Small intestine (tissue), 7 donors: ENCODE measurements at regions not wholly inside any gene's neighbourhood (a gene's known extent, or its start where the extent isn't known, plus 50 kb on each side); places are given as distances from the start of the nearest gene placed in this dataset.
"Not testable (repeated sequence)": the region's sequence is repeated elsewhere in the genome, so short reads cannot be mapped to it uniquely, and the experiment has no call there.

Experiments used
- DNase-seq, 2 donors: peaks; one replicate each; pipeline versions ENCODE4 v3.0.0 to v3.0.0-alpha.2; 2013
- FAIRE-seq: peaks from 2 replicates; lab custom pipeline; 2012; peaks lifted over from hg19 to GRCh38; lab: Jason Lieb, UNC
- H3K27ac ChIP-seq, 3 donors: one replicate each; pipeline ENCODE4 v1.5.1; 2013; ENCODE audit warnings: low read length in 2 of 3, mild to moderate bottlenecking in 2 of 3, control low read depth in 1 of 3, inconsistent platforms in 1 of 3, low read depth in 1 of 3, moderate library complexity in 1 of 3
- H3K27me3 ChIP-seq, 3 donors: one replicate each; pipeline ENCODE4 v1.6.1; 2013; ENCODE audit warnings: low read length in 3 of 3, inconsistent platforms in 1 of 3; ENCODE audit not compliant: control insufficient read depth in 3 of 3, insufficient read depth in 3 of 3
- H3K36me3 ChIP-seq, 3 donors: one replicate each; pipeline ENCODE4 v1.6.1; 2013; ENCODE audit warnings: low read length in 3 of 3, inconsistent platforms in 1 of 3, low read depth in 1 of 3, mild to moderate bottlenecking in 1 of 3, moderate library complexity in 1 of 3; ENCODE audit not compliant: control insufficient read depth in 3 of 3, insufficient read depth in 2 of 3
- H3K4me1 ChIP-seq, 3 donors: one replicate each; pipeline ENCODE4 v1.6.1; 2013; ENCODE audit warnings: low read length in 2 of 3, inconsistent platforms in 1 of 3, low read depth in 1 of 3, mild to moderate bottlenecking in 1 of 3, moderate library complexity in 1 of 3; ENCODE audit not compliant: control insufficient read depth in 3 of 3, insufficient read depth in 2 of 3
- H3K4me3 ChIP-seq, 3 donors: one replicate each; pipeline ENCODE4 v1.5.1; 2013; ENCODE audit warnings: low read length in 3 of 3, control low read depth in 1 of 3, inconsistent platforms in 1 of 3, low read depth in 1 of 3, mild to moderate bottlenecking in 1 of 3, moderate library complexity in 1 of 3
- H3K9me3 ChIP-seq, 2 donors: one replicate each; pipeline ENCODE4 v1.6.1; 2013; ENCODE audit warnings: low read depth in 1 of 2, low read length in 1 of 2; ENCODE audit not compliant: control insufficient read depth in 2 of 2, insufficient read depth in 1 of 2
- WGBS, 3 donors: extraction: QIAGEN DNeasy Blood & Tissue Kit; methylation state at CpG; one replicate each; pipeline ENCODE4 v1.1.7; 2013; 5-methylcytosine and 5-hydroxymethylcytosine counted together
- donor health status: healthy with polysubstance abuse.
- donor health status: control.
- donor health status: control.
- donor health status: Bipolar disorder and iron deficiency.
- donor health status: healthy.

- Histone ChIP-seq H3K9me3 (peaks cover 0 to 5% of the 10 kb centered on the region in 2 donors), H3K4me1 (peaks cover 0 to 45% (median 0%) of the 10 kb centered on the region in 3 donors), H3K27me3 (no peaks in the 10 kb centered on the region), H3K27ac (no peak overlapping the region), H3K4me3 (no peak overlapping the region), H3K36me3 (no peaks in the 10 kb centered on the region)
- DNase-seq: no peak
- FAIRE-seq: no peak
- 21 to 45% (median 27%) methylated on average over 3 of the region's 3 CpGs for WGBS, 3 donors
Observed at GRCh38 chr10:109620396-109620795, 302.9 kb downstream of the XPNPEP1 start.

- peaks cover 0 to 5% of the 10 kb centered on the region in 2 donors for H3K9me3 ChIP-seq
- H3K27me3 ChIP-seq: no peaks in the 10 kb centered on the region
- FAIRE-seq (no peak), DNase-seq (peak in 1 of 2 donors; percentile 30)
- no peak overlapping the region for H3K4me3 ChIP-seq
- no peaks in the 10 kb centered on the region for H3K36me3 ChIP-seq
- H3K4me1 ChIP-seq: peaks cover 0 to 42% (median 0%) of the 10 kb centered on the region in 3 donors
- WGBS, 3 donors: 45 to 64% (median 51%) methylated on average over 1 of the region's 1 CpG
- no peak overlapping the region for H3K27ac ChIP-seq
Observed at GRCh38 chr10:109619914-109620313, 303.4 kb downstream of the XPNPEP1 start.

GRCh38 chr10:109618748-109619147, 304.6 kb downstream of the XPNPEP1 start:
- H3K27ac ChIP-seq: no peak overlapping the region
- 88 to 93% (median 88%) methylated on average over 1 of the region's 1 CpG for WGBS, 3 donors
- no peak for DNase-seq
- H3K4me1 ChIP-seq: peaks cover 0 to 33% (median 0%) of the 10 kb centered on the region in 3 donors
- peaks cover 0 to 5% of the 10 kb centered on the region in 2 donors for H3K9me3 ChIP-seq
- H3K4me3 ChIP-seq: no peak overlapping the region
- no peak for FAIRE-seq
- H3K27me3 ChIP-seq: no peaks in the 10 kb centered on the region
- no peaks in the 10 kb centered on the region for H3K36me3 ChIP-seq

- DNase-seq (peak in 1 of 2 donors; percentile 60), FAIRE-seq (no peak)
- Histone ChIP-seq H3K27ac (no peak overlapping the region), H3K27me3 (no peaks in the 10 kb centered on the region), H3K4me1 (peaks cover 0 to 33% (median 0%) of the 10 kb centered on the region in 3 donors), H3K9me3 (peaks cover 0 to 5% of the 10 kb centered on the region in 2 donors), H3K4me3 (no peak overlapping the region), H3K36me3 (no peaks in the 10 kb centered on the region)
- WGBS, 3 donors: 0% methylated on average over 1 of the region's 1 CpG
Observed at GRCh38 chr10:109618301-109618700, 305.0 kb downstream of the XPNPEP1 start.

GRCh38 chr10:109616359-109616980, 306.8 kb downstream of the XPNPEP1 start:
- H3K4me3 ChIP-seq: no peak overlapping the region
- peaks cover 0 to 4% of the 10 kb centered on the region in 2 donors for H3K9me3 ChIP-seq
- H3K27me3 ChIP-seq: no peaks in the 10 kb centered on the region
- H3K27ac ChIP-seq: no peak overlapping the region
- WGBS, 3 donors: 62 to 77% (median 63%) methylated on average over 3 of the region's 3 CpGs
- DNase-seq: no peak
- H3K4me1 ChIP-seq: peaks cover 0 to 28% (median 0%) of the 10 kb centered on the region in 3 donors
- no peak for FAIRE-seq
- H3K36me3 ChIP-seq: no peaks in the 10 kb centered on the region

GRCh38 chr10:109595356-109595755, 328.0 kb downstream of the XPNPEP1 start:
- not testable (repeated sequence) for H3K27me3 ChIP-seq, FAIRE-seq, H3K4me1 ChIP-seq, H3K4me3 ChIP-seq, H3K36me3 ChIP-seq, H3K27ac ChIP-seq, DNase-seq
- H3K9me3 ChIP-seq: peaks cover 0 to 13% of the 10 kb centered on the region in 2 donors
- WGBS, 3 donors: 55 to 70% (median 55%) methylated on average over 1 of the region's 1 CpG

- H3K36me3 ChIP-seq: no peaks in the 10 kb centered on the region
- DNase-seq (no peak), FAIRE-seq (no peak)
- no peaks in the 10 kb centered on the region for H3K4me1 ChIP-seq
- no peak overlapping the region for H3K27ac ChIP-seq
- peaks cover 0 to 13% of the 10 kb centered on the region in 2 donors for H3K9me3 ChIP-seq
- no peak overlapping the region for H3K4me3 ChIP-seq
- 58 to 72% (median 62%) methylated on average over 4 of the region's 4 CpGs for WGBS, 3 donors
- no peaks in the 10 kb centered on the region for H3K27me3 ChIP-seq
Observed at GRCh38 chr10:109593682-109594081, 329.6 kb downstream of the XPNPEP1 start.

- Histone ChIP-seq H3K27me3 (no peaks in the 10 kb centered on the region), H3K4me3 (no peak overlapping the region), H3K4me1 (no peaks in the 10 kb centered on the region), H3K36me3 (no peaks in the 10 kb centered on the region), H3K27ac (no peak overlapping the region), H3K9me3 (peaks cover 0 to 13% of the 10 kb centered on the region in 2 donors)
- WGBS, 3 donors: 67 to 76% (median 71%) methylated on average over 3 of the region's 3 CpGs
- DNase-seq: no peak
- no peak for FAIRE-seq
Observed at GRCh38 chr10:109592391-109592790, 330.9 kb downstream of the XPNPEP1 start.

GRCh38 chr10:109591601-109592000, 331.7 kb downstream of the XPNPEP1 start:
- DNase-seq: no peak
- no peaks in the 10 kb centered on the region for H3K36me3 ChIP-seq
- no peaks in the 10 kb centered on the region for H3K4me1 ChIP-seq
- no peak overlapping the region for H3K4me3 ChIP-seq
- no peaks in the 10 kb centered on the region for H3K27me3 ChIP-seq
- no peak for FAIRE-seq
- 44 to 65% (median 46%) methylated on average over 2 of the region's 2 CpGs for WGBS, 3 donors
- H3K27ac ChIP-seq: no peak overlapping the region
- H3K9me3 ChIP-seq: peaks cover 0 to 7% of the 10 kb centered on the region in 2 donors
